DND-41 (cell line): ENCODE measurements at regions not wholly inside any gene's neighbourhood (a gene's known extent, or its start where the extent isn't known, plus 50 kb on each side); places are given as distances from the start of the nearest gene placed in this dataset.

ENCODE experiments used
- ATAC-seq: fragments of 200-7000 bp; cut with Tn5 transposase; 3 replicates; pipeline ENCODE4 v1.9.1; 2021; ENCODE audit warnings: low read depth; ENCODE audit not compliant: insufficient read depth
- DNase-seq: peaks from one replicate; pipeline ENCODE4 v3.0.0-alpha.2; 2020
- H2AFZ ChIP-seq: 2 replicates; pipeline ENCODE4 v1.6.0; 2012; ENCODE audit warnings: low read depth, low read length
- H3K27ac ChIP-seq: 2 replicates; pipeline ENCODE4 v1.5.1; 2012; ENCODE audit warnings: low read length, inconsistent platforms
- H3K27me3 ChIP-seq: fragments of 200-600 bp; sonication (generic); 2 replicates; pipeline ENCODE4 v1.6.0; 2012; ENCODE audit warnings: low read length, mild to moderate bottlenecking, inconsistent platforms; ENCODE audit not compliant: insufficient read depth, poor library complexity
- H3K36me3 ChIP-seq: 2 replicates; pipeline ENCODE4 v1.5.1; 2012; ENCODE audit warnings: low read length, inconsistent platforms; ENCODE audit not compliant: insufficient read depth
- H3K4me1 ChIP-seq: 2 replicates; pipeline ENCODE4 v1.5.1; 2012; ENCODE audit warnings: mild to moderate bottlenecking, low read length; ENCODE audit not compliant: insufficient read depth
- H3K4me2 ChIP-seq: 2 replicates; pipeline ENCODE4 v1.6.0; 2012; ENCODE audit warnings: mild to moderate bottlenecking, moderate library complexity, low read length, inconsistent platforms; ENCODE audit not compliant: insufficient read depth
- H3K4me3 ChIP-seq, 2 experiments: fragments of 200-600 bp in 1 of 2; shearing (Covaris generic) in 1 of 2; 2 replicates each; pipeline ENCODE4 v1.5.1; 2012 to 2016; ENCODE audit warnings: inconsistent platforms in 2 of 2, low read length in 2 of 2, mild to moderate bottlenecking in 2 of 2, low read depth in 1 of 2, moderate library complexity in 1 of 2
- H3K79me2 ChIP-seq: 2 replicates; pipeline ENCODE4 v1.6.0; 2012; ENCODE audit warnings: low read length, inconsistent platforms; ENCODE audit not compliant: insufficient read depth
- H3K9ac ChIP-seq: 2 replicates; pipeline ENCODE4 v1.6.0; 2012; ENCODE audit warnings: low read depth, mild to moderate bottlenecking, inconsistent platforms, low read length, moderate library complexity
- H3K9me3 ChIP-seq: 2 replicates; pipeline ENCODE4 v1.5.1; 2012; ENCODE audit warnings: low read length, moderate library complexity, mild to moderate bottlenecking, inconsistent platforms; ENCODE audit not compliant: insufficient read depth, severe bottlenecking
- H4K20me1 ChIP-seq: 2 replicates; pipeline ENCODE4 v1.6.0; 2012; ENCODE audit warnings: low read length; ENCODE audit not compliant: insufficient read depth
- EZH2 ChIP-seq: IDR thresholded peaks from 3 replicates; pipeline ENCODE4 v1.6.1; 2012; ENCODE audit warnings: borderline replicate concordance, low read depth, mild to moderate bottlenecking, moderate library complexity, low read length, inconsistent platforms; ENCODE audit not compliant: severe bottlenecking
- TF ChIP-seq, protein P1 (sequence below): IDR thresholded peaks from 2 replicates; pipeline ENCODE4 v1.5.1; 2012; ENCODE audit warnings: borderline replicate concordance, low read length, moderate library complexity, mild to moderate bottlenecking; ENCODE audit not compliant: poor library complexity, severe bottlenecking; ENCODE audit errors: extremely low read depth

- H3K9me3 ChIP-seq: no peaks in the 10 kb centered on the region
- no peaks in the 10 kb centered on the region for H3K4me1 ChIP-seq
- H3K27ac ChIP-seq: no peak overlapping the region
- TF ChIP-seq, protein P1, sequence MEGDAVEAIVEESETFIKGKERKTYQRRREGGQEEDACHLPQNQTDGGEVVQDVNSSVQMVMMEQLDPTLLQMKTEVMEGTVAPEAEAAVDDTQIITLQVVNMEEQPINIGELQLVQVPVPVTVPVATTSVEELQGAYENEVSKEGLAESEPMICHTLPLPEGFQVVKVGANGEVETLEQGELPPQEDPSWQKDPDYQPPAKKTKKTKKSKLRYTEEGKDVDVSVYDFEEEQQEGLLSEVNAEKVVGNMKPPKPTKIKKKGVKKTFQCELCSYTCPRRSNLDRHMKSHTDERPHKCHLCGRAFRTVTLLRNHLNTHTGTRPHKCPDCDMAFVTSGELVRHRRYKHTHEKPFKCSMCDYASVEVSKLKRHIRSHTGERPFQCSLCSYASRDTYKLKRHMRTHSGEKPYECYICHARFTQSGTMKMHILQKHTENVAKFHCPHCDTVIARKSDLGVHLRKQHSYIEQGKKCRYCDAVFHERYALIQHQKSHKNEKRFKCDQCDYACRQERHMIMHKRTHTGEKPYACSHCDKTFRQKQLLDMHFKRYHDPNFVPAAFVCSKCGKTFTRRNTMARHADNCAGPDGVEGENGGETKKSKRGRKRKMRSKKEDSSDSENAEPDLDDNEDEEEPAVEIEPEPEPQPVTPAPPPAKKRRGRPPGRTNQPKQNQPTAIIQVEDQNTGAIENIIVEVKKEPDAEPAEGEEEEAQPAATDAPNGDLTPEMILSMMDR: no peak
- TF ChIP-seq EZH2: no peak
- H3K79me2 ChIP-seq: no peaks in the 10 kb centered on the region
- H3K27me3 ChIP-seq: no peaks in the 10 kb centered on the region
- no peaks in the 10 kb centered on the region for H3K36me3 ChIP-seq
- no peak overlapping the region for H3K4me3 ChIP-seq
- H3K9ac ChIP-seq: no peak overlapping the region
- no peaks in the 10 kb centered on the region for H4K20me1 ChIP-seq
- H2AFZ ChIP-seq: no peak overlapping the region
- ATAC-seq (no peak), DNase-seq (no peak)
- no peak overlapping the region for H3K4me2 ChIP-seq
These were observed 164.4 kb upstream of the LRIG3 start for GRCh38 chr12:59084511-59085375.

- no peak for DNase-seq
- no peaks in the 10 kb centered on the region for H4K20me1 ChIP-seq
- H3K79me2 ChIP-seq: no peaks in the 10 kb centered on the region
- H3K4me3 ChIP-seq: no peak overlapping the region
- ATAC-seq: no peak
- no peak overlapping the region for H3K9ac ChIP-seq
- no peaks in the 10 kb centered on the region for H3K36me3 ChIP-seq
- no peaks in the 10 kb centered on the region for H3K27me3 ChIP-seq
- no peaks in the 10 kb centered on the region for H3K9me3 ChIP-seq
- no peaks in the 10 kb centered on the region for H3K4me1 ChIP-seq
- TF ChIP-seq, protein P1: no peak
- H2AFZ ChIP-seq: no peak overlapping the region
- no peak overlapping the region for H3K27ac ChIP-seq
- H3K4me2 ChIP-seq: no peak overlapping the region
These were observed 162.6 kb upstream of the LRIG3 start for GRCh38 chr12:59082952-59083351.

DNA sequence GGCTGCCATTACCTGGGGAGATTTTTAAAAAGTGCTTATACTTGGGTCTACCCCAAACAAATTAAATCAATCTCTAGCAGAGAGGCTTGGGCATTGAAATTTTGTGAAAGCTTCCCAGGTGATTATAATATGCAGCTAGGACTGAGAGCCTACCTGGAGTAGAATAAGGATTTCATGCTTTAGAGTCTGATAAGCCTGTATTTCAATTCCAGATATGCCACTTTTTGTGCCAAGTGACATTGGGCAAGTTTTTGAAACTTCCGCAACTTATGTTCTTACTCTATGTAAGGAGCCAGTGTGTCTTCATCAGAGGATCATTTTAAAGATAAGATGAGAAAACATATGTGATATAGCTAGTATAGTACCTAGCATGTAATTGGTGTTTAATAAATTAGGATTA lies 159.8 kb upstream of the LRIG3 start:
- Histone ChIP-seq H3K4me3 (no peak overlapping the region), H2AFZ (no peak overlapping the region), H3K36me3 (no peaks in the 10 kb centered on the region), H3K4me1 (no peaks in the 10 kb centered on the region), H3K9me3 (no peaks in the 10 kb centered on the region), H3K4me2 (no peak overlapping the region), H3K9ac (no peak overlapping the region), H4K20me1 (no peaks in the 10 kb centered on the region), H3K27ac (no peak overlapping the region), H3K27me3 (no peaks in the 10 kb centered on the region), H3K79me2 (no peaks in the 10 kb centered on the region)
- ATAC-seq (no peak), DNase-seq (no peak)
- no peak for TF ChIP-seq EZH2
- TF ChIP-seq, protein P1: no peak
